GM23338 (cell line): ENCODE measurements at regions not wholly inside any gene's neighbourhood (a gene's known extent, or its start where the extent isn't known, plus 50 kb on each side); places are given as distances from the start of the nearest gene placed in this dataset.

Source experiments
- ATAC-seq: fragments of 200-7000 bp; cut with Tn5 transposase; 3 replicates; pipeline ENCODE4 v1.9.1; 2020
- DNase-seq: peaks from one replicate; pipeline ENCODE4 v3.0.0-alpha.2; 2015; ENCODE audit warnings: low spot score
- H2AFZ ChIP-seq: fragments of 200-600 bp; sonication (generic); 2 replicates; pipeline ENCODE4 v1.8.0; 2016; ENCODE audit warnings: antibody characterized with exemption, mild to moderate bottlenecking, moderate library complexity
- H3F3A ChIP-seq: fragments of 200-600 bp; sonication (generic); replicated peaks from 2 replicates; pipeline ENCODE4 v1.8.0; 2017; ENCODE audit warnings: antibody characterized with exemption, mixed run types, low read depth
- H3K27ac ChIP-seq: fragments of 200-600 bp; sonication (generic); 2 replicates; pipeline ENCODE4 v1.6.1; 2016; ENCODE audit warnings: low read depth
- H3K27me3 ChIP-seq: fragments of 200-600 bp; sonication (generic); 2 replicates; pipeline ENCODE4 v1.8.0; 2016; ENCODE audit warnings: mild to moderate bottlenecking, mixed run types, moderate library complexity; ENCODE audit not compliant: insufficient read depth
- H3K36me3 ChIP-seq: fragments of 200-600 bp; sonication (generic); 2 replicates; pipeline ENCODE4 v1.8.0; 2016; ENCODE audit warnings: mild to moderate bottlenecking; ENCODE audit not compliant: insufficient read depth
- H3K4me1 ChIP-seq: fragments of 200-600 bp; sonication (generic); 2 replicates; pipeline ENCODE4 v1.8.0; 2016; ENCODE audit warnings: mild to moderate bottlenecking, moderate library complexity; ENCODE audit not compliant: insufficient read depth
- H3K4me2 ChIP-seq: fragments of 200-600 bp; sonication (generic); 2 replicates; pipeline ENCODE4 v1.7.1; 2017; ENCODE audit warnings: mixed run types
- H3K4me3 ChIP-seq: fragments of 200-600 bp; sonication (generic); 2 replicates; pipeline ENCODE4 v1.6.1; 2016; ENCODE audit warnings: mixed run types
- H3K79me2 ChIP-seq: fragments of 200-600 bp; sonication (generic); replicated peaks from 2 replicates; pipeline ENCODE4 v1.8.0; 2017; ENCODE audit warnings: mild to moderate bottlenecking; ENCODE audit not compliant: insufficient read depth
- H3K9me2 ChIP-seq: fragments of 200-600 bp; sonication (generic); 2 replicates; pipeline ENCODE4 v1.8.0; 2017; ENCODE audit not compliant: insufficient read depth
- H4K20me1 ChIP-seq: fragments of 200-600 bp; sonication (generic); replicated peaks from 2 replicates; pipeline ENCODE4 v1.8.0; 2017; ENCODE audit warnings: mild to moderate bottlenecking; ENCODE audit not compliant: insufficient read depth
- H3K27ac Mint-ChIP-seq: 2 replicates; pipeline ENCODE4 v1.8.0; 2020; ENCODE audit warnings: inconsistent platforms, mild to moderate bottlenecking, moderate library complexity, mixed read lengths
- H3K27me3 Mint-ChIP-seq: 3 replicates; pipeline ENCODE4 v1.8.0; 2022; ENCODE audit warnings: low read depth, mild to moderate bottlenecking, moderate library complexity, mixed read lengths, inconsistent platforms; ENCODE audit not compliant: insufficient read depth, poor library complexity
- H3K36me3 Mint-ChIP-seq: 3 replicates; pipeline ENCODE4 v1.8.0; 2021; ENCODE audit warnings: low read depth, mild to moderate bottlenecking, inconsistent platforms, moderate library complexity, mixed read lengths
- H3K4me1 Mint-ChIP-seq: 3 replicates; pipeline ENCODE4 v1.8.0; 2020; ENCODE audit warnings: mild to moderate bottlenecking, inconsistent platforms, mixed read lengths
- H3K4me3 Mint-ChIP-seq: 3 replicates; pipeline ENCODE4 v1.8.0; 2021; ENCODE audit warnings: moderate library complexity, mild to moderate bottlenecking, inconsistent platforms, mixed read lengths
- H3K9me3 Mint-ChIP-seq: 3 replicates; pipeline ENCODE4 v1.8.0; 2020; ENCODE audit warnings: moderate library complexity, mild to moderate bottlenecking, inconsistent platforms, mixed read lengths
- CREB1 ChIP-seq: fragments of 250-450 bp; sonication (Bioruptor Pico); IDR thresholded peaks from 2 replicates; pipeline ENCODE4 v1.5.0; 2020; ENCODE audit warnings: low read depth, mild to moderate bottlenecking, moderate library complexity
- CTCF ChIP-seq, 2 experiments: fragments of 200-600 bp in 1 of 2; sonication (generic) in 1 of 2; conservative IDR thresholded peaks; 2 replicates each; pipeline versions ENCODE4 v1.5.1 to v1.6.1; 2016 to 2017; ENCODE audit warnings: antibody characterized with exemption in 2 of 2, low read depth in 2 of 2, mild to moderate bottlenecking in 2 of 2, moderate library complexity in 1 of 2
- ETS1 ChIP-seq: IDR thresholded peaks from 2 replicates; pipeline ENCODE4 v1.6.1; 2016; ENCODE audit warnings: antibody characterized with exemption
- EZH2phosphoT487 ChIP-seq: fragments of 200-600 bp; sonication (generic); IDR thresholded peaks from one replicate; pipeline ENCODE4 v1.8.1; 2018; ENCODE audit warnings: antibody characterized with exemption; ENCODE audit not compliant: unreplicated experiment
- NANOG ChIP-seq: IDR thresholded peaks from 2 replicates; pipeline ENCODE4 v1.6.1; 2016; ENCODE audit warnings: antibody characterized with exemption, borderline replicate concordance
- REST ChIP-seq: IDR thresholded peaks from one replicate; pipeline ENCODE4 v1.6.1; 2018; ENCODE audit warnings: antibody characterized with exemption; ENCODE audit not compliant: unreplicated experiment
- STAT1 ChIP-seq: IDR thresholded peaks from one replicate; pipeline ENCODE4 v1.6.1; 2016; ENCODE audit warnings: antibody characterized with exemption; ENCODE audit not compliant: unreplicated experiment
- ZNF114 ChIP-seq: fragments of 250-450 bp; sonication (Bioruptor Pico); IDR thresholded peaks from 2 replicates; pipeline ENCODE4 v1.5.0; 2020; ENCODE audit warnings: mild to moderate bottlenecking, moderate library complexity
- ZNF462 ChIP-seq: fragments of 250-450 bp; sonication (Bioruptor Pico); IDR thresholded peaks from 2 replicates; pipeline ENCODE4 v1.5.0; 2020; ENCODE audit warnings: mild to moderate bottlenecking, moderate library complexity

GRCh38 chr2:9760069-9760901 is 83.0 kb upstream of the TAF1B start:
- Histone ChIP-seq H3K79me2 (no peaks in the 10 kb centered on the region), H3F3A (no peaks in the 10 kb centered on the region), H3K4me1 (peaks cover 8% of the 10 kb centered on the region; the same call in 1 of the 2 replicates), H2AFZ (0 out of 2 replicates have a peak overlapping the region, but pooled peaks have one; percentile 69), H3K27ac (no peak overlapping the region), H3K9me2 (no peaks in the 10 kb centered on the region), H4K20me1 (no peaks in the 10 kb centered on the region), H3K27me3 (no peaks in the 10 kb centered on the region), H3K4me3 (no peak overlapping the region), H3K36me3 (no peaks in the 10 kb centered on the region), H3K4me2 (no peak overlapping the region)
- TF ChIP-seq NANOG (no peak), CTCF (conservative IDR thresholded peaks at IDR 0.05; ENCODE audit: low read depth in 2 of 2) (no peak), CREB1 (CRISPR knock-in tag) (no peak), EZH2phosphoT487 (no peak), ZNF462 (CRISPR knock-in tag) (no peak), ETS1 (no peak), ZNF114 (CRISPR knock-in tag) (no peak), STAT1 (no peak), REST (no peak)
- Mint-ChIP-seq H3K4me3 (no peak overlapping the region), H3K27ac (no peak overlapping the region), H3K27me3 (peaks cover 8% of the 10 kb centered on the region), H3K9me3 (no peaks in the 10 kb centered on the region), H3K36me3 (no peaks in the 10 kb centered on the region), H3K4me1 (peaks cover 25% of the 10 kb centered on the region)
- ATAC-seq (no peak), DNase-seq (no peak)
